NB4 (cell line): ENCODE measurements at regions not wholly inside any gene's neighbourhood (a gene's known extent, or its start where the extent isn't known, plus 50 kb on each side); places are given as distances from the start of the nearest gene placed in this dataset.

Source experiments
- DNase-seq: peaks from one replicate; pipeline ENCODE4 v3.0.0; 2010; ENCODE audit warnings: low read depth
- H3K4me3 ChIP-seq: one replicate; pipeline ENCODE4 v1.5.1; 2011; ENCODE audit warnings: mild to moderate bottlenecking, low read depth, low read length, moderate library complexity
- CTCF ChIP-seq: IDR thresholded peaks from one replicate; pipeline ENCODE4 v1.5.1; 2012; ENCODE audit warnings: low read depth, low read length
- MYC ChIP-seq: IDR thresholded peaks from 2 replicates; pipeline ENCODE4 v1.6.1; 2011; ENCODE audit warnings: low read depth, low read length
- POLR2A ChIP-seq: IDR thresholded peaks from 2 replicates; pipeline ENCODE4 v1.6.1; 2011; ENCODE audit warnings: mild to moderate bottlenecking; ENCODE audit not compliant: insufficient read length; ENCODE audit errors: extremely low read depth
- TF ChIP-seq, protein P1 (sequence below): IDR thresholded peaks from 2 replicates; pipeline ENCODE4 v1.6.1; 2011; ENCODE audit warnings: low read depth, low read length

DNA sequence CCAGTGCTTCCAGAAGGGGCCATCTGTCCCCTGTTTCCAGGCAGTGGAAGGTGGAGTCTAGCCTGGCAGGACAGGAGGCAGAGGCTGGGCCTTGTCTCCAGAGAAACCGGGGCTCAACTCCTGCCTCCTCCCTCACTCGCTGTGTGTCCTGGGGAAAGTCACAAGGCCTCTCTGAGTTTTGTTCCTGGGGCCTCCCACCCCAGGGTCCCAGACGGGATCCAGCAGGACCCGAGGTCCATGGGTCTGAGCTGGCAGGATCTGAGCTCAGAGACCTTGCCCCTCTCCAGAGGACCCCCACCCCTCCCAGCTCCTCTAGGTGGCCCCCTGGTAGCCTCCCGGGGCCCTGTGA, 72.2 kb upstream of the TAF1B start:
- DNase-seq: no peak
- TF ChIP-seq, protein P1, sequence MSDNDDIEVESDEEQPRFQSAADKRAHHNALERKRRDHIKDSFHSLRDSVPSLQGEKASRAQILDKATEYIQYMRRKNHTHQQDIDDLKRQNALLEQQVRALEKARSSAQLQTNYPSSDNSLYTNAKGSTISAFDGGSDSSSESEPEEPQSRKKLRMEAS: no peak
- TF ChIP-seq POLR2A (no peak), MYC (no peak), CTCF (no peak)
- H3K4me3 ChIP-seq: no peak overlapping the region

- no peak overlapping the region for H3K4me3 ChIP-seq
- DNase-seq: no peak
- no peak for TF ChIP-seq CTCF
- no peak for TF ChIP-seq POLR2A
- TF ChIP-seq MYC: no peak
- TF ChIP-seq, protein P1: no peak
These were observed 71.7 kb upstream of the TAF1B start for GRCh38 chr2:9771481-9772017.

DNA sequence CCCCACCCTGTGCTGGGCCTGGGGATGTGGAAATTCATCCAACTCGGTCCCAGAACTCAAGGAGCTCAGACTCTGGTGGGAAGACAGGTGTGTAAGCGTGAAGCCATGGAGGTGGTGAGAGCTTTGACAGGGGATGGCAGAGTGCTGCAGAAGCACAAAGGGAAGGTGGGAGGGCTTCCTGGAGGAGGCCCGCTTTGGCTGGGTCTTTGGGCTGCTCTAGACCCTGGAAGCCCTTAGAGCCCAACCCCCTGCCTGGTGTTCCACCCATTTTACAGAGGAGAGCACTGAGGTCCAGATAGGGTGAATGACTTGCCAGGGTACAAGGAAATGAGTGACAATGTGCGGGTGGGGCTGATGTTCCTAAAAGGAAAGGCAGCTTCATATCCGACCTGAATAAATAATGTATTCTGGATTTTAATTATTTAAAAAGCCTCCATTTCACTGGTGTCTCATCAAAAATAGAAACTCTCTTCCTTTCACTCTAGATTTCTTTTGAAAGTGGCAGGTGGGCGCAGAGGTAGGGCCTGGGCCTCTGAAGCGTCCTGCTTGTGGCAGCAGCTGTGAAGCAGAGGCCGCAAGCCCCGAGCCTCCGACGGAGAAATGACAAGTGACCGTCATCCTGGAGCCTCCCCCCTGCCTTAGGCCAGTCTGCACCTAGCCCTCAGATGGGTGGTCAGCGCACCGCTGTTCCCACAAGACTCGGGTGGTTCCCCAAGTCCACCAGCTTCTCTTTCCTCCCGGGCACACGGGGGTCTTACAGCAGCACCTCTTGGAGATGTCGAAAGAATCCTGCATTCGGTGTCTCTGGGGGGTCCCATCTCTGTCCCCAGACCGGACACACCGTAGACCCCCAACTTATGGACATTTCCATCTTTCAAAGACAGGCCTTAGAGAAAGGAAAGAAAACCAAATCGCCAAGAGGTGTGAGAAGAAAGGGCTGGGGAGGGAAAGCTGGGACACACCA, 71.0 kb upstream of the TAF1B start:
- DNase-seq: no peak
- TF ChIP-seq POLR2A (no peak), CTCF (no peak), MYC (no peak)
- TF ChIP-seq, protein P1: no peak
- H3K4me3 ChIP-seq: no peak overlapping the region

DNA sequence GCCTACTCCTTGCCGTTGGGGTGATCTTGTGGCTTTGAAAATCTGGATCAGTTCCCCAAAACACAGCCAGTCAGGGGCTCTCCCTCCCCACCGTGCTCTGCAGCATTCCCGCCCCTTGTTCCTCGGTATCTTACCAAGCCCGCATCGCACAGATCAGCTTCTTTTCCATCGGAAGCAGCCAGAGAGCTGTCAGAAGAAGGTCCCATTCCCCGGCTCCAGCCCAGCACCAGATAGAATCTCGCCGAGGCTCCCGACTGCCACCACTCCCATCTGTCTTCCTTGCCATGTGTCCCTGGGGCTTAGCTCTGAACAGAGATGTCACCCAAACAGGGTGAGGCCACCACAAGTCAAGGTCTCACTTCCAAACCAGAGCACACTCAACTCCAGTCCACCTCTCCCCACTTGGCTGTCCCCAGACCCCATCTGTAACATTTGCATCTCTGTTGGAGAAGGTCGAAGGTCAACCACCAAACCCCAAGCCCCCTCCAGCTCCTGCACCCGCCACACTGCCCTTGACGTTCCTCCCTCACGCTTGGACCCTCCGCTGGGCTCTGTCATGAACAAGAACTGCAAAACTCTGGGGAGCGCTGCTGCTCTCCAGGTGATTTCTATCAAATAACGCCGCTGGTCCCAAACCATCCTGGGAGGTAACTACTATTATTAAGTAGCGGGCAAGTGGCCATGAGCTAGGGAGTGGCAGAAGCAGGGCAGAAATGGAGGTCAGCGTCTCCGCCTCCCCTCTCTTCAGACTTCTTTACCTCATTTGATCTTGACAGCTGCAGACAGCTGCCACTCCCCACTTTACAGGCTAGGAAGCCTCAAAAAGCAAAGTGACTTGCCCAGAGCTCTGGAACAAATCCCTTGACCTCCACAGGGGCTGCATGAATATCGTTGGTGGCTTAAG, 70.0 kb upstream of the TAF1B start:
- no peak for DNase-seq
- no peak overlapping the region for H3K4me3 ChIP-seq
- TF ChIP-seq MYC: no peak
- TF ChIP-seq POLR2A: no peak
- TF ChIP-seq, protein P1: no peak
- TF ChIP-seq CTCF: no peak

DNA sequence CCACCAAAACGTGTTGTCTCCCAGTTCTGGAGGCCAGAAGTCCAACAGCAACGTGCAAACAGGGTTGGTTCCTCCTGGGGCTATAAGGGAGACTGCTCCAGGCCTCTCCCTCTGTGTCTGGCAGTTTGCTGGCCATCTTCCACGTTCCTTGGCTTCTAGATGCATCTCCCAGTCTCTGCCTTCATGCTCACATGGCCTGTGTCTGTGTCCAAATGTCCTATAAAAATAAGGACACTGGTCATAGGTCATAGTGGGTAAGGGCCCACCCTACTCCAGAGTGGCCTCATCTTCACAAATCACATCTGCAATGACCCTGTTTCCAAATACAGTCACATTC, 69.4 kb upstream of the TAF1B start:
- TF ChIP-seq, protein P1: no peak
- TF ChIP-seq MYC (no peak), POLR2A (no peak), CTCF (no peak)
- no peak for DNase-seq
- H3K4me3 ChIP-seq: no peak overlapping the region
